CD4-positive, alpha-beta T cell (primary cell): ENCODE measurements at regions not wholly inside any gene's neighbourhood (a gene's known extent, or its start where the extent isn't known, plus 50 kb on each side); places are given as distances from the start of the nearest gene placed in this dataset.

ENCODE experiments used
- ATAC-seq: fragments of 200-7000 bp; cut with Tn5 transposase; one replicate; pipeline ENCODE4 v1.10.0; 2022; ENCODE audit warnings: mild to moderate bottlenecking; ENCODE audit not compliant: poor library complexity
- CTCF ChIA-PET: fragments of 350-600 bp; sonication (Branson Sonifier 250); formaldehyde crosslinking; loops from one replicate; lab custom pipeline; 2021; ENCODE audit warnings: antibody characterized with exemption, inconsistent platforms; lab: Charles Lee
- POLR2A ChIA-PET: fragments of 350-600 bp; sonication (Branson Sonifier 250); formaldehyde crosslinking; loops from one replicate; lab custom pipeline; 2021; ENCODE audit warnings: antibody characterized with exemption, inconsistent platforms; lab: Charles Lee
- DNase-seq, 14 experiments: peaks; one replicate each; pipeline ENCODE4 v3.0.0-alpha.2; 2013 to 2020; ENCODE audit warnings: mixed read lengths in 2 of 14
- H3K27ac ChIP-seq, 2 donors: one replicate each; pipeline versions ENCODE4 v1.5.1 to v1.7.0; 2013; ENCODE audit warnings: low read length in 2 of 2, low read depth in 1 of 2, mild to moderate bottlenecking in 1 of 2
- H3K27me3 ChIP-seq, 2 experiments: 1 replicate in 1 of 2; 2 replicates in 1 of 2; pipeline versions ENCODE4 v1.6.1 to v1.7.0; 2013; ENCODE audit warnings: low read length in 2 of 2, control low read depth in 1 of 2, mild to moderate bottlenecking in 1 of 2, moderate library complexity in 1 of 2; ENCODE audit not compliant: insufficient read depth in 2 of 2, control insufficient read depth in 1 of 2
- H3K36me3 ChIP-seq: one replicate; pipeline ENCODE4 v1.6.1; 2013; ENCODE audit warnings: low read length, control low read depth; ENCODE audit not compliant: insufficient read depth
- H3K4me1 ChIP-seq: one replicate; pipeline ENCODE4 v1.6.1; 2013; ENCODE audit warnings: low read length, control low read depth; ENCODE audit not compliant: insufficient read depth
- H3K4me3 ChIP-seq: one replicate; pipeline ENCODE4 v1.5.1; 2013; ENCODE audit warnings: mild to moderate bottlenecking, low read length, moderate library complexity
- H3K9me3 ChIP-seq, 2 experiments: 1 replicate in 1 of 2; 2 replicates in 1 of 2; pipeline versions ENCODE4 v1.6.1 to v1.7.0; 2013; ENCODE audit warnings: low read length in 2 of 2, mild to moderate bottlenecking in 2 of 2, control low read depth in 1 of 2, moderate library complexity in 1 of 2; ENCODE audit not compliant: control insufficient read depth in 1 of 2, insufficient read depth in 1 of 2
- H3K27ac Mint-ChIP-seq: one replicate; pipeline ENCODE4 v1.8.0; 2020; ENCODE audit warnings: mixed read lengths
- H3K27me3 Mint-ChIP-seq: one replicate; pipeline ENCODE4 v1.8.0; 2021; ENCODE audit warnings: mixed read lengths
- H3K36me3 Mint-ChIP-seq: one replicate; pipeline ENCODE4 v1.8.0; 2021; ENCODE audit warnings: low read depth, mixed read lengths
- H3K4me1 Mint-ChIP-seq: one replicate; pipeline ENCODE4 v1.8.0; 2021; ENCODE audit warnings: low read depth, mixed read lengths
- H3K4me3 Mint-ChIP-seq: one replicate; pipeline ENCODE4 v1.8.0; 2020; ENCODE audit warnings: mild to moderate bottlenecking, mixed read lengths
- H3K9me3 Mint-ChIP-seq: one replicate; pipeline ENCODE4 v1.8.0; 2020; ENCODE audit warnings: mixed read lengths
- CTCF ChIP-seq: fragments of 200-600 bp; IDR thresholded peaks from one replicate; pipeline ENCODE4 v1.8.0; 2022; ENCODE audit warnings: antibody characterized with exemption, mild to moderate bottlenecking
- intact Hi-C, 2 experiments: fragments of 100-400 bp; cut with DNase I in 1 of 2; cut with micrococcal nuclease in 1 of 2; formaldehyde crosslinking; loops; one replicate each; pipeline versions ENCODE4 v1.15.1 to v1.9.0; 2023 to 2025; cut with DNase I, micrococcal nuclease

- POLR2A ChIA-PET = no interaction called here
Observed at GRCh38 chr6:119539066-119539746, 189.6 kb upstream of the MAN1A1 start.

GRCh38 chr6:119536666-119537065 is 187.1 kb upstream of the MAN1A1 start:
- Mint-ChIP-seq H3K4me3 (no peak overlapping the region), H3K36me3 (no peaks in the 10 kb centered on the region), H3K4me1 (no peaks in the 10 kb centered on the region), H3K9me3 (no peaks in the 10 kb centered on the region), H3K27ac (no peak overlapping the region), H3K27me3 (no peaks in the 10 kb centered on the region)
- POLR2A ChIA-PET = no interaction called here
- no peak for DNase-seq
- Histone ChIP-seq H3K4me1 (no peaks in the 10 kb centered on the region), H3K36me3 (no peaks in the 10 kb centered on the region), H3K4me3 (no peak overlapping the region), H3K9me3 (peaks cover 0 to 13% of the 10 kb centered on the region in 2 experiments), H3K27me3 (no peaks in the 10 kb centered on the region), H3K27ac (no peak overlapping the region)
- ATAC-seq = no peak
- intact Hi-C loops = no loop called here
- CTCF ChIA-PET = no interaction called here
- no peak for TF ChIP-seq CTCF

More at GRCh38 chr6:119539066-119539746, 189.6 kb upstream of the MAN1A1 start:
- Mint-ChIP-seq H3K4me3 (no peak overlapping the region), H3K27me3 (no peaks in the 10 kb centered on the region), H3K4me1 (no peaks in the 10 kb centered on the region), H3K27ac (no peak overlapping the region), H3K36me3 (no peaks in the 10 kb centered on the region), H3K9me3 (no peaks in the 10 kb centered on the region)
- H3K27me3 ChIP-seq = no peaks in the 10 kb centered on the region
- no peaks in the 10 kb centered on the region for H3K36me3 ChIP-seq
- H3K4me1 ChIP-seq = no peaks in the 10 kb centered on the region
- H3K4me3 ChIP-seq = no peak overlapping the region
- CTCF ChIA-PET = no interaction called here
- no peak for ATAC-seq
- intact Hi-C loops = no loop called here
- no peak for TF ChIP-seq CTCF
- peaks cover 0 to 13% of the 10 kb centered on the region in 2 experiments for H3K9me3 ChIP-seq
- H3K27ac ChIP-seq = no peak overlapping the region
- DNase-seq = no peak

- no peaks in the 10 kb centered on the region for H3K9me3 Mint-ChIP-seq
- CTCF ChIA-PET = interaction anchor here (1.7 kb wide), 1 partner anchor 10 kb away, joined by 6 read pairs; no protein-coding TSS in a partner anchor
- TF ChIP-seq CTCF = no peak
- H3K27me3 Mint-ChIP-seq = no peaks in the 10 kb centered on the region
- ATAC-seq (no peak), DNase-seq (no peak)
- Histone ChIP-seq H3K4me3 (no peak overlapping the region), H3K9me3 (peaks cover 0 to 10% of the 10 kb centered on the region in 2 experiments), H3K4me1 (no peaks in the 10 kb centered on the region), H3K27me3 (no peaks in the 10 kb centered on the region), H3K36me3 (no peaks in the 10 kb centered on the region), H3K27ac (no peak overlapping the region)
- H3K36me3 Mint-ChIP-seq = no peaks in the 10 kb centered on the region
- intact Hi-C loops = no loop called here
- no peaks in the 10 kb centered on the region for H3K4me1 Mint-ChIP-seq
- no peak overlapping the region for H3K27ac Mint-ChIP-seq
- H3K4me3 Mint-ChIP-seq = no peak overlapping the region
- POLR2A ChIA-PET = no interaction called here
Observed at GRCh38 chr6:119535332-119535731, 185.8 kb upstream of the MAN1A1 start.
